Motor neuron (in vitro differentiated cells): ENCODE measurements at regions not wholly inside any gene's neighbourhood (a gene's known extent, or its start where the extent isn't known, plus 50 kb on each side); places are given as distances from the start of the nearest gene placed in this dataset.

Source experiments
- ATAC-seq, 8 experiments: fragments of 200-7000 bp; cut with Tn5 transposase; replicated peaks in 6 of 8; 2 replicates each; pipeline ENCODE4 v1.8.0; 2021; ENCODE audit warnings: mild to moderate bottlenecking in 8 of 8, moderate library complexity in 8 of 8
- H3K27ac ChIP-seq, 2 donors: fragments of 250-450 bp; sonication (Bioruptor Pico); 2 replicates each; pipeline ENCODE4 v1.9.0; 2021; ENCODE audit warnings: antibody characterized with exemption in 2 of 2, mild to moderate bottlenecking in 2 of 2, moderate library complexity in 1 of 2
- H3K4me1 ChIP-seq, 2 donors: fragments of 250-450 bp; sonication (Bioruptor Pico); replicated peaks in 1 of 2; 2 replicates each; pipeline ENCODE4 v1.6.1; 2021; ENCODE audit warnings: antibody characterized with exemption in 2 of 2, mild to moderate bottlenecking in 2 of 2, moderate library complexity in 1 of 2
- H3K4me3 ChIP-seq, 5 donors: fragments of 250-450 bp; sonication (Bioruptor Pico); 2 replicates each; pipeline ENCODE4 v1.9.0; 2021; ENCODE audit warnings: antibody characterized with exemption in 5 of 5, mild to moderate bottlenecking in 5 of 5, moderate library complexity in 4 of 5
- WGBS, 10 experiments: fragments of 450-650 bp; shearing (Covaris generic); methylation state at CpG; one replicate each; pipeline ENCODE4 v1.0.0; 2022; 5-methylcytosine and 5-hydroxymethylcytosine counted together
- in situ Hi-C, 9 experiments: fragments of 400-800 bp; cut with MboI; loops; one replicate each; pipeline ENCODE4 v1.15.0; 2021; ENCODE audit warnings: low sequenced_read_pairs in 9 of 9, low pct_unique_long_range_greater_than_20kb in 2 of 9; ENCODE audit not compliant: unreplicated experiment in 9 of 9

GRCh38 chr12:77362509-77363210 lies 297.3 kb upstream of the E2F7 start:
- Histone ChIP-seq H3K27ac (peak overlapping the region in 1 of 2 donors; percentile 24), H3K4me3 (peak overlapping the region in 1 of 5 donors; percentile 9), H3K4me1 (peaks cover 56 to 71% of the 10 kb centered on the region in 2 donors)
- 2 to 84% (median 15%) methylated on average over 2 to 6 of the region's 7 CpGs for WGBS, 10 experiments
- ATAC-seq: peak in 5 of 8 experiments; percentile 81 to 92 (median 90)
- in situ Hi-C loops: no loop called here

DNA sequence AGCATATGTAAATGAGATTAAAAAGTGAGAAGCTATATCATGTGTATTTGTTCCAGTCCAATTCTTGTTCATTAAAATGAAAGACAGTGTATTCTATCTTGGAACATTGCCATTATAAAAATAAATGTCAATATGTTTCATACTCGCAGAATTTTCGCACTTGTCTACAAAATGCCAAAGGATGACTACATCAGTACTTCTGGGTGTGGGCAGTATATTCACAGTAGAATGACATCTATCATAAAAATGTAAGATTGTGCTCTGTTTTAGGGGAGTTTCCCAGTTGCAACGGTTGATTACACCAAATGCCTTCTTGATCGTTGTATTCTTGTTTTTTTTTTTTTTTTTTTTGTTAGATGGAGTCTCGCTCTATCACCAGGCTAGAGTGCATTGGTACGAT lies 292.3 kb upstream of the E2F7 start:
- Histone ChIP-seq H3K27ac (no peak overlapping the region), H3K4me3 (no peak overlapping the region), H3K4me1 (peaks cover 34 to 51% of the 10 kb centered on the region in 2 donors)
- in situ Hi-C loops: no loop called here
- 54 to 100% (median 72%) methylated on average over 1 to 6 of the region's 6 CpGs; no CpG with 5 or more reads in 2 of the 10 experiments for WGBS, 10 experiments
- ATAC-seq: peak in 2 of 8 experiments; percentile 40 to 53

GRCh38 chr12:77354766-77355362 lies 289.5 kb upstream of the E2F7 start:
- ATAC-seq: peak in 2 of 8 experiments; percentile 26 to 41
- Histone ChIP-seq H3K4me3 (no peak overlapping the region), H3K4me1 (peaks cover 34 to 55% of the 10 kb centered on the region in 2 donors), H3K27ac (no peak overlapping the region)
- 8 to 90% (median 80%) methylated on average over 1 to 2 of the region's 2 CpGs for WGBS, 10 experiments
- in situ Hi-C loops: no loop called here

DNA sequence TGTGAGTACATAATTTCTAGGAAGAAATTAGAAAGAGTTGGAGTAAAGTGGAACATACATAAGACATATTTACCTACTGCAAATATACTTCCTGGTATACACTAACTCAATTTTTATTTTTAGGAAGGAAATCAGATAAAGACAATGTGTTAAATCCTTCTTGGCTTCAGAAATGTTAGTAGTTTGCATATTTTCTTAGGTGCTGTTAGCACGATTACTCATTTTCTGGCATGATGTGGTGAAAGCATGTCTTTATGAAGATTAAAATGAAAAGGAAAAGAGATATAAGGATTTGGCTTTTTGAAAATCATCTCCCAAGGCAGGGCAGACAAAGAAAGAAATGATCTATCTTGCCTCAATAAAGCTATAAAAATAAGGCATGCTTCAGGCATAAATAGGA lies 287.6 kb upstream of the E2F7 start:
- Histone ChIP-seq H3K27ac (no peak overlapping the region), H3K4me1 (peaks cover 39 to 58% of the 10 kb centered on the region in 2 donors), H3K4me3 (no peak overlapping the region)
- no peak for ATAC-seq
- in situ Hi-C loops: no loop called here
- 0 to 100% (median 82%) methylated on average over 1 of the region's 1 CpG; no CpG with 5 or more reads in 2 of the 10 experiments for WGBS, 10 experiments

DNA sequence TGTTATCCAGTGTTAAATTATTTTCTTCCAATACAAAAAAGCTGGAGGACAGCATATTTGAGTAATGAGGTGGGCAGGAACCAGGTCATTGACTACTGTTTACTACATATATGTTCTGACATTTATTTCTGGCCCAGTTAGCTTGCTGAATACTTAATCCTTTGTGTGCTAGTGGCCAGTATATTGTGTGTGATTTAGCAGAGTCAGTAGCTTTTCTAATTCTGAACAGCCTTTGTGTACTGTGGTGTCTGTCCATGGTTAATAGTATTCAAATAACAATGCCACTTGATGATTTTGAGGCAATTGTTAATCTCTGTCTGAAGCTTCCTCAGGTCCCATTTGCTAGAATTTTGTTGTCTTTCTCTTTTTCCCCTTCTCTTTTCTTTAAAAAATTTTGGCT lies 286.5 kb upstream of the E2F7 start:
- peak in 5 of 8 experiments; percentile 18 to 60 (median 45) for ATAC-seq
- Histone ChIP-seq H3K4me1 (peaks cover 41 to 63% of the 10 kb centered on the region in 2 donors), H3K27ac (no peak overlapping the region), H3K4me3 (no peak overlapping the region)
- in situ Hi-C loops: no loop called here

- in situ Hi-C loops: loop anchor here in 1 of 9 experiments (25.0 kb wide), 1 partner anchor 337 kb away; no protein-coding TSS in a partner anchor
- 22 to 100% (median 72%) methylated on average over 1 to 7 of the region's 7 CpGs; no CpG with 5 or more reads in 2 of the 10 experiments for WGBS, 10 experiments
- ATAC-seq: peak in 5 of 8 experiments; percentile 90 to 96 (median 91)
- Histone ChIP-seq H3K27ac (peak overlapping the region; percentile 4 to 44), H3K4me3 (no peak overlapping the region), H3K4me1 (peaks cover 56 to 70% of the 10 kb centered on the region in 2 donors)
These were observed 284.5 kb upstream of the E2F7 start for GRCh38 chr12:77349689-77350370.

DNA sequence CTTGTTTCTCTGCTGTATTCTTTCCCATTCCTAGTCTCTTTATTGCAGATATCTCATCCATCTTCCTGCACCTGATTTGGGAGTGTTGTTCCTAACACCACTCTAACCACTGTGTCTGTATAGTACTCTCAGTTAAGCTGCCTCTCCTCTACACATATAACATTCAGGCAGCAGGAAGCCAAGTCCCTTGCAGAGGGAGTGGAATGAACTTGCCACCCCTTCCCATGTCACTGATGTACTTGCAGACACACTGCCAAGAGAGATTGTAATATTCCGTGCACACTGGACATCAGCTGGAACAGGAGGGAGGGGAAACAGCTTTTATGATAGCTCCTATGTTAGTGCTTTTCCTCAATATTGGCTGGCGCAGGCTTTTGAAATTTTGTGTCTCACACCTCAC lies 281.6 kb upstream of the E2F7 start:
- peaks cover 68 to 84% of the 10 kb centered on the region in 2 donors for H3K4me1 ChIP-seq
- H3K27ac ChIP-seq: no peak overlapping the region
- no peak overlapping the region for H3K4me3 ChIP-seq
- peak in 1 of 8 experiments; percentile 24 for ATAC-seq
- in situ Hi-C loops: loop anchor here in 1 of 9 experiments (25.0 kb wide), 1 partner anchor 340 kb away; no protein-coding TSS in a partner anchor
- 10 to 92% (median 56%) methylated on average over 1 to 2 of the region's 2 CpGs; no CpG with 5 or more reads in 2 of the 10 experiments for WGBS, 10 experiments

GRCh38 chr12:77345336-77345735 lies 280.0 kb upstream of the E2F7 start:
- ATAC-seq: no peak
- in situ Hi-C loops: loop anchor here in 1 of 9 experiments (25.0 kb wide), 1 partner anchor 342 kb away; no protein-coding TSS in a partner anchor
- H3K4me3 ChIP-seq: no peak overlapping the region
- H3K4me1 ChIP-seq: peaks cover 56 to 75% of the 10 kb centered on the region in 2 donors
- WGBS, 10 experiments: 80 to 100% (median 88%) methylated on average over 1 of the region's 1 CpG; no CpG with 5 or more reads in 4 of the 10 experiments
- H3K27ac ChIP-seq: no peak overlapping the region

- ATAC-seq: peak in 1 of 8 experiments; percentile 58
- Histone ChIP-seq H3K4me3 (no peak overlapping the region), H3K27ac (no peak overlapping the region), H3K4me1 (peaks cover 49 to 68% of the 10 kb centered on the region in 2 donors)
- in situ Hi-C loops: loop anchor here in 1 of 9 experiments (25.0 kb wide), 1 partner anchor 343 kb away; no protein-coding TSS in a partner anchor
- 25 to 100% (median 94%) methylated on average over 1 of the region's 1 CpG; no CpG with 5 or more reads in 2 of the 10 experiments for WGBS, 10 experiments
These were observed 279.3 kb upstream of the E2F7 start for GRCh38 chr12:77344651-77345050.

DNA sequence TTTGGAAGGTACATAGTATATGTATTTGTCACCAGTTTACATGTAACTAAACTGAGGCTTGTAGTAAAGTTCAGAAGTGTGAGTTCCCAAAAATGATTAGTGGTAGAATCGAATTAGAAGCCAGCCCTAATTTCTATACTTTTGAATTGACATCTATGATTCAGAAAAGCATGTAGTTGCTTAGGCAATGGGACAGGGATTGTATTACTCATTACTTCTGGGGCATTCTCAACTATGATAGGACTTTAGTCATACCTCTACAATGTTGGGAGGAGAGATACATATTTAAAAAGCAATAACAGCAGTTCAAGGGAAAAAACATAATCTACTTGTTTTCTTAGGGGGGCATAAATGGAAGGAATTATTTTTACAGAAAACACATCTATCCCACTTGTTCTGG lies 277.9 kb upstream of the E2F7 start:
- ATAC-seq: peak in 1 of 8 experiments; percentile 37
- 0 to 100% (median 84%) methylated on average over 1 of the region's 1 CpG; no CpG with 5 or more reads in 6 of the 10 experiments for WGBS, 10 experiments
- no peak overlapping the region for H3K27ac ChIP-seq
- in situ Hi-C loops: loop anchor here in 1 of 9 experiments (25.0 kb wide), 1 partner anchor 344 kb away; no protein-coding TSS in a partner anchor
- H3K4me1 ChIP-seq: peaks cover 42 to 59% of the 10 kb centered on the region in 2 donors
- H3K4me3 ChIP-seq: no peak overlapping the region

DNA sequence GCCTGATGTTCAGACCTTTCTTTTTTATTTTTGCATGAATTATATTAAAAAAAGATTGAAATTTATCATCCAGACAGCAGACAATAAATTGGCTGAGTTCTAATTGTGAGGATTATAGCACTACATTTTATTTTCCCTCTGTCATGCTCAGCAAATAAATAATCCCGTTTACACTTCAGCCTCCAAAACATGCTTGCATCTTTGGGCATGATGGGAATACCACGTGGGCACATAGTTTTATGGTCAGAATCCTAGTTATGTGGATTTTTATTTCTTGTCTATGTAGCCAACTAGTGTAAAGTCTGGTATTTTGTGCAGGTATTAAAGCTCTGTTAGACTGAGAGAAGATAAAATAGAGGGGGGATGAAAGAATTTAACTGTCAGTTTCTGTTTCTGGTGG lies 276.9 kb upstream of the E2F7 start:
- H3K27ac ChIP-seq: no peak overlapping the region
- in situ Hi-C loops: loop anchor here in 1 of 9 experiments (25.0 kb wide), 1 partner anchor 345 kb away; no protein-coding TSS in a partner anchor
- peak in 3 of 8 experiments; percentile 34 to 59 (median 42) for ATAC-seq
- H3K4me1 ChIP-seq: peaks cover 42 to 56% of the 10 kb centered on the region in 2 donors
- WGBS, 10 experiments: 0 to 65% (median 36%) methylated on average over 1 to 2 of the region's 2 CpGs; no CpG with 5 or more reads in 1 of the 10 experiments
- H3K4me3 ChIP-seq: no peak overlapping the region

DNA sequence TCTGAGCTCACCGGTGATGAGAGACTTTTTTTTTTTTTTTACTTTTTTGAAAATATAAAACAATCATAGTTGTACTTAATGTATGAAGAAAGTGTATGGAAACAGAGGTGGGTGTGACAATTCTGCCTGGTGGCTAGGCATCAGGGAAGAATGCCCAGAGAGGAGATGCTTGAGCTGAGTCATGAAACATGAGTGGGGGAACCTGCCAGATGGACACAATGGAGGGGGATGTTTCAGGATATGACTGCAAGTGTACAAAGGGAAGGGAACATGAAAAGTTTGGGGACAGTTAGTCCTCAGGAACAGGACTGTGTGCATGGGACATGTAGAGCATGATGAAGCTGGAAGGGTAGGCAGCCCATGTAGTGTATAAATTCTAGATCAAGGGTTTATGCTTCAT lies 274.2 kb upstream of the E2F7 start:
- Histone ChIP-seq H3K27ac (no peak overlapping the region), H3K4me3 (no peak overlapping the region), H3K4me1 (peaks cover 25 to 37% of the 10 kb centered on the region in 2 donors)
- 29 to 100% (median 83%) methylated on average over 1 of the region's 1 CpG; no CpG with 5 or more reads in 3 of the 10 experiments for WGBS, 10 experiments
- in situ Hi-C loops: loop anchor here in 1 of 9 experiments (25.0 kb wide), 1 partner anchor 348 kb away; no protein-coding TSS in a partner anchor
- ATAC-seq: peak in 1 of 8 experiments; percentile 42
